ENCODE measurements at regions not wholly inside any gene's neighbourhood (a gene's known extent, or its start where the extent isn't known, plus 50 kb on each side); places are given as distances from the start of the nearest gene placed in this dataset.

DNA sequence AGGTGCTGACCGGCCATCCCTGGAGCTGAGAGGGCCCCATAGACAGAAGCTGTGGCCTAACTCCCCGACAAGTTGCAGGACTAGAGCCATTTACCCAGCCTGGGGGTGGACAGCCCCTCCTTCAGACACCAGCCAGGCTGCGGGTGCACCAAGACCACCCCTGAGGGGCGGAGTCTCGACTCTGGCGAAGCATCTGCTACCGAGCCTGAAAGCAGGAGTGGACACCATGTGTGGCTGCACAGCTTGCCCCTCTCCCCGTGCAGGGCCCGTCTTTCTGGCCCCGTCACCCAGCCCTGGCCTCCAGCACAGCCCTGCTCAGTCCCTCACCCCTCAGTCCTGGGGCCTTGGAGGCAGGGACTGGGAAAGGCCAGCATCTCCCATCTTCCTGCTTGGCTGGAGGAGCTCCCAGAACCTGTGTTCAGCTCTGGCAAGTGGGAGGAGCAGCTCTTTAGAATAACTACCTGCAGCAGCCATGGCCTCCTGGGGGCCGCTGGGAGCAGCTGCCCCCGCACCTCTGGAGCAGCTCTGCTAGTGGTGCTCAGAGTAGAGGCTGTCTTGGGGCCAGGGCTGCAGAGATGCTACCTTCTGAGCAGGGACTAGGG, 275.8 kb downstream of the NDUFA10 start:
- H3K4me1 Mint-ChIP-seq, result peaks cover 32% of the 10 kb centered on the region
- no peak overlapping the region for H3K4me3 Mint-ChIP-seq
- H3K27me3 Mint-ChIP-seq (ENCODE audit: low read depth), result peaks cover 14% of the 10 kb centered on the region
- no peaks in the 10 kb centered on the region for H3K9me3 Mint-ChIP-seq
- H3K27ac Mint-ChIP-seq, result no peak overlapping the region
- TF ChIP-seq CTCF (IDR thresholded peaks at IDR 0.05; ENCODE audit: unreplicated experiment in 3 of 3), result no peak
- no peaks in the 10 kb centered on the region for H3K36me3 Mint-ChIP-seq (ENCODE audit: low read depth)

DNA sequence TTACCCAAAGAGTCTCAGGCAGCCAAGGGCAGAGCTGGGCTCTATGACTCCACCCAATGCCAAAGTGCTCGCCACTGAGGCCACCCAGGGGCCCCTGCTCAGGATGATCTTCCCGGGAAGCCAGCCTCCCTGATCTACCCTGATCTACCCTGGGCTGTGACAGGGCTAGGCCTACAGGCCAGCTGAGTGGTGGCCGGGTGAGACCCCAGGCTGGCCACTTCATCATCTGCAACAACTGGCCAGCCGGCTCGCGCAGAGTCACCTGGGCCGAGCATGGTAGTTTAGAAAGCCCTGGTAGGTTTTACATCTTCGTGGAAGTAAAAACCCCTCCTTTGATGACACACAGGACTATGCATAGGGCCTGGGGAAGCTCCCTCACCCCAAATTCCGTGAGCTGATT, 276.3 kb downstream of the NDUFA10 start:
- no peak overlapping the region for H3K4me3 Mint-ChIP-seq
- no peak for TF ChIP-seq CTCF (IDR thresholded peaks at IDR 0.05; ENCODE audit: unreplicated experiment in 3 of 3)
- H3K36me3 Mint-ChIP-seq (ENCODE audit: low read depth), result no peaks in the 10 kb centered on the region
- H3K9me3 Mint-ChIP-seq, result no peaks in the 10 kb centered on the region
- no peak overlapping the region for H3K27ac Mint-ChIP-seq
- H3K27me3 Mint-ChIP-seq (ENCODE audit: low read depth), result peaks cover 17% of the 10 kb centered on the region
- H3K4me1 Mint-ChIP-seq, result peaks cover 26% of the 10 kb centered on the region

DNA sequence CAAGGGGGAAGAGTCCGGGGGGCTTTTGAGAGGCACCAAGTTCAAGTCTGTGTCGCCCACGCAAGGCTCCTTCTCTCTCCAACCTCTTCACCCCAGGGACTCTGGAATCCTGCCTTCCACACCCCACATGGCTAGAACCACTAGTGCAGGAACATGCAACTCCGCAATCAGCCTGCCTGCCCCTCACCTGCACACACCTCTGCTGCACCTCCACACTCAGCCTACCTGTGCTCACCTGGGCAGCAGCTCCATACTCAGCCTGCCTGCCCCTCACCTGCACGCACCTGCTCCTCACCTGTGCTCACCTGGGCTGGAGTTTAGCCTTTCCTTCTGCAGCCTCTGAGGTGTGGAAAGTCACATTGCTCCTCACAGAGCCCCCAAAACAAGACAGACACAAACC, 277.4 kb downstream of the NDUFA10 start:
- TF ChIP-seq CTCF (IDR thresholded peaks at IDR 0.05; ENCODE audit: unreplicated experiment in 3 of 3), result no peak
- Mint-ChIP-seq H3K27me3 (ENCODE audit: low read depth) (peaks cover 18% of the 10 kb centered on the region), H3K4me1 (peaks cover 16% of the 10 kb centered on the region), H3K36me3 (ENCODE audit: low read depth) (no peaks in the 10 kb centered on the region), H3K27ac (no peak overlapping the region), H3K4me3 (no peak overlapping the region), H3K9me3 (no peaks in the 10 kb centered on the region)

- Mint-ChIP-seq H3K4me1 (peaks cover 14% of the 10 kb centered on the region), H3K4me3 (no peak overlapping the region), H3K27me3 (ENCODE audit: low read depth) (peaks cover 23% of the 10 kb centered on the region), H3K9me3 (no peaks in the 10 kb centered on the region), H3K27ac (no peak overlapping the region), H3K36me3 (ENCODE audit: low read depth) (no peaks in the 10 kb centered on the region)
- TF ChIP-seq CTCF (IDR thresholded peaks at IDR 0.05; ENCODE audit: unreplicated experiment in 3 of 3), result no peak
These were observed 277.9 kb downstream of the NDUFA10 start for GRCh38 chr2:239747274-239747673.

DNA sequence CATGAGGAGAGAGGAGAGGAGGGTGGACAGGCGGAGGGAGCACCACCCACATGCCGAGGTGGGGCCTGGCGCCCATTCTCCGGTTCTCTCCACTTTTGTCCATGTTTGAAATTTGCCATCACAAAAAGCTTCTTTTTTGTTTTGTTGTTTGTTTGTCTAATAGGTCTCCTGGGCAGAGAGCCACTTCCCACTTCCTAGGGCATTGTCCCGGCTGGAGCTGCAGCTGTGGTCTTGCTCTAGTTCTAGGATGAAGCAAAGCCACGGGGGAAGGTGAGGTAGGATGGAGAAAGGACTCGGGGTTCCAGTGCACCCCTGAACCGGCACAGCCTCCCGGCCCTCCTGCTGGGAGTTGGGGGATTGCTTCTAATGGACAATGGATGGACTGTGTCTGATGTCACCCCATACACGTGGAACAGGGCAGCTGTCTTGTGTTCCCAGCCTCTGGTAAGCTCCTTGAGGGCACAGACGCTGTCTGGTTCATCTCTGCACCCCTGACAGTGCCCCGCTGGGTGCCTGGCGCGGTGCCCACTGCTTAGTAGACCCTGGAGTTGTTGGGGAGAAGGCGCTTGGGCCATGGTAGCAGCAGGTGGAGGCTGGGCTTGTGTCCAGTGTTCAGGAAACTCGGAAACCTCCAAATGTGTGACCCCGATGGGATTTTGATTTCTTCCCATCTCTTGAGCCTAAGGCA, 278.4 kb downstream of the NDUFA10 start:
- H3K27me3 Mint-ChIP-seq (ENCODE audit: low read depth), result peaks cover 27% of the 10 kb centered on the region
- no peak overlapping the region for H3K27ac Mint-ChIP-seq
- H3K4me3 Mint-ChIP-seq, result no peak overlapping the region
- no peaks in the 10 kb centered on the region for H3K36me3 Mint-ChIP-seq (ENCODE audit: low read depth)
- peaks cover 9% of the 10 kb centered on the region for H3K4me1 Mint-ChIP-seq
- TF ChIP-seq CTCF (IDR thresholded peaks at IDR 0.05; ENCODE audit: unreplicated experiment in 3 of 3), result no peak
- no peaks in the 10 kb centered on the region for H3K9me3 Mint-ChIP-seq

Measured in nephron (organoid).